RWPE1 (cell line): ENCODE measurements at regions not wholly inside any gene's neighbourhood (a gene's known extent, or its start where the extent isn't known, plus 50 kb on each side); places are given as distances from the start of the nearest gene placed in this dataset.

Experiments
- CTCF ChIA-PET: fragments of 350-600 bp; sonication (Branson Sonifier 250); formaldehyde crosslinking; extraction: SDS; loops from one replicate; lab custom pipeline; 2021; lab: Yijun Ruan, JAX
- POLR2A ChIA-PET: fragments of 400-600 bp; formaldehyde crosslinking; extraction: SDS; loops from one replicate; lab custom pipeline; 2020; ENCODE audit warnings: antibody characterized with exemption; ENCODE audit not compliant: low non-redundant PET; lab: Yijun Ruan, JAX
- DNase-seq: peaks from one replicate; pipeline ENCODE4 v3.0.0; 2012; ENCODE audit warnings: low spot score
- H3K27ac ChIP-seq: fragments of 450-650 bp; 2 replicates; pipeline ENCODE4 v1.5.1; 2017
- TF ChIP-seq, protein P1 (sequence below): fragments of 450-650 bp; conservative IDR thresholded peaks from 2 replicates; pipeline ENCODE4 v1.5.1; 2017; ENCODE audit warnings: low read depth, mild to moderate bottlenecking

DNA sequence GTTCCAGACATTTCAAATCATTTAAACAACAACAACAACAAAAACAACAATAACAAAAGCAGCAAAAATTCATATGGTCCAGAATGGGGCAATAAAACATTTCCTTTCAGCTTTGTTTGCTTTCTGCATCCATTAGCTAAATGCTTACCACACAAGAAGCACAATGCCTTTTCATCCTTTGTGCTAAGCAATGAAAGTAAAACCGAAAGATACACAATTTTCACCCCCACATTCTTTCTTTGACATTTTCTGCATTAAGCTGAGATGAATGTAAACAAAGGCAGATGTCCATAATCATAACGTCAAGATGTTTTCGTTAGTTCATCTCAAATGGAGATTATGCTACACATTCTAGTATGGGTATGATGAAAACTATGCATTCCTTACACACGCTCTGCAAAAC is 568.5 kb downstream of the SLITRK6 start:
- CTCF ChIA-PET, result interaction anchor here (0.6 kb wide), 1 partner anchor 1668 kb away, joined by 3 read pairs; no protein-coding TSS in a partner anchor
- no peak overlapping the region for H3K27ac ChIP-seq
- DNase-seq, result no peak
- TF ChIP-seq, protein P1, sequence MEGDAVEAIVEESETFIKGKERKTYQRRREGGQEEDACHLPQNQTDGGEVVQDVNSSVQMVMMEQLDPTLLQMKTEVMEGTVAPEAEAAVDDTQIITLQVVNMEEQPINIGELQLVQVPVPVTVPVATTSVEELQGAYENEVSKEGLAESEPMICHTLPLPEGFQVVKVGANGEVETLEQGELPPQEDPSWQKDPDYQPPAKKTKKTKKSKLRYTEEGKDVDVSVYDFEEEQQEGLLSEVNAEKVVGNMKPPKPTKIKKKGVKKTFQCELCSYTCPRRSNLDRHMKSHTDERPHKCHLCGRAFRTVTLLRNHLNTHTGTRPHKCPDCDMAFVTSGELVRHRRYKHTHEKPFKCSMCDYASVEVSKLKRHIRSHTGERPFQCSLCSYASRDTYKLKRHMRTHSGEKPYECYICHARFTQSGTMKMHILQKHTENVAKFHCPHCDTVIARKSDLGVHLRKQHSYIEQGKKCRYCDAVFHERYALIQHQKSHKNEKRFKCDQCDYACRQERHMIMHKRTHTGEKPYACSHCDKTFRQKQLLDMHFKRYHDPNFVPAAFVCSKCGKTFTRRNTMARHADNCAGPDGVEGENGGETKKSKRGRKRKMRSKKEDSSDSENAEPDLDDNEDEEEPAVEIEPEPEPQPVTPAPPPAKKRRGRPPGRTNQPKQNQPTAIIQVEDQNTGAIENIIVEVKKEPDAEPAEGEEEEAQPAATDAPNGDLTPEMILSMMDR, result no peak
- POLR2A ChIA-PET, result no interaction called here

DNA sequence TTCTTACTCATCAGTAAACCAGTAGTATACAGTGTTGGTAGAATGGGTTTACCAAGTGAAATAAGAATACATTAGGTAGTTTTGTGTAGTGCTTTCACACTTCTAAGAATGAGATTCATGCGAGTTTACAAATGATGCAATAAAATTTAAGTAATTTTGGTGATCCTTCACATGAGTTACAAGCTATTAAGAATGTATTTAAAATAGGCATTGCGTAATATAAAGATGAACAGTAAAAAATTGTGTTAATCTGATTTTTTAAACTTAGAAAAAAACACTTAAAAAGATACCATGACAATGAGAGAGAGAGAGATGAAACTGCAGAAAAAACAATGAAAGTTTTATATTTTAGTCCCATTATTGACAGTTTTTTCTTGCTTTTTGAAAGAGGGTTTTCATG is 570.5 kb downstream of the SLITRK6 start:
- ChIA-PET CTCF (interaction anchor here (0.7 kb wide), 1 partner anchor 22 kb away, joined by 3 read pairs; no protein-coding TSS in a partner anchor), POLR2A (no interaction called here)
- TF ChIP-seq, protein P1, result no peak

GRCh38 chr13:85223883-85224656 is 575.1 kb downstream of the SLITRK6 start:
- DNase-seq, result peak; percentile 17
- TF ChIP-seq, protein P1, result no peak
- no peak overlapping the region for H3K27ac ChIP-seq
- POLR2A ChIA-PET, result no interaction called here
- CTCF ChIA-PET, result interaction anchor here (0.6 kb wide), 4 partner anchors 10 to 179 kb away, joined by 3 to 4 read pairs (median 3); no protein-coding TSS in a partner anchor

More for the DNA sequence above, 570.5 kb downstream of the SLITRK6 start:
- DNase-seq, result no peak
- no peak overlapping the region for H3K27ac ChIP-seq

- POLR2A ChIA-PET, result no interaction called here
- CTCF ChIA-PET, result no interaction called here
- TF ChIP-seq, protein P1, result no peak
- H3K27ac ChIP-seq, result no peak overlapping the region
- no peak for DNase-seq
Measured at GRCh38 chr13:85216576-85216975, 582.6 kb downstream of the SLITRK6 start.

GRCh38 chr13:85212692-85213091 is 586.5 kb downstream of the SLITRK6 start:
- ChIA-PET POLR2A (no interaction called here), CTCF (no interaction called here)
- no peak overlapping the region for H3K27ac ChIP-seq
- no peak for DNase-seq
- TF ChIP-seq, protein P1, result no peak

DNA sequence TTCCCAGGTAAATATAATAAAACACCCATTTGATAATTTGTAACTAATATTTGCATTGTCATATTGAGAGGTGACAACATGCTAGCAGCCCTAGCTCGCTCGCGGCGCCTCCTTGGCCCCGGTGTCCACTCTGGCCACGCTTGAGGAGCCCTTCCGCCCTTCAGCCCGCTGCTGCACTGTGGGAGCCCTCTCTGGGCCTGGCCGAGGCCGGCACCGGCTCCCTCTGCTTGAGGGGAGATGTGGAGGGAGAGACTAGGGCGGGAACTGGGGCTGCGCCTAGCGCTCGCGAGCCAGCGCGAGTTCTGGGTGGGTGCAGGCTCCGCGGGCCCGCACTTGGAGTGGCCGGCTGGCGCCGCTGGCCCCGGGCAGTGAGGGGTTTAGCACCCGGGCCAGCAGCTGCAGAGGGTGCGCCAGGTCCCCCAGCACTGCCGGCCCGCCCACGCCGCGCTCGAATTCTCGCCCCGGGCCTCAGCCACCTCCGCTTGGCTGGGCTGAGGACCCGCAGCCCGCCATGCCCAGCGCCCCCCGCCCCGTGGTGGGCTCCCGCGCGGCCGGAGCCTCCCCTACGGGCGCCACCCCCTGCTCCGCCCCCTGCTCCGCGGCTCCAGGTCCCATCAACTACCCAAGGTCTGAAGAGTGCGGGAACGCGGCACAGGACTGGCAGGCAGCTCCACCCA is 594.4 kb downstream of the SLITRK6 start:
- no peak for DNase-seq
- peak overlapping the region; percentile 52 for H3K27ac ChIP-seq
- ChIA-PET CTCF (interaction anchor here (0.6 kb wide), 1 partner anchor 176 kb away, joined by 3 read pairs; no protein-coding TSS in a partner anchor), POLR2A (no interaction called here)
- TF ChIP-seq, protein P1, result no peak
